Keratinocyte (primary cell): ENCODE measurements at regions not wholly inside any gene's neighbourhood (a gene's known extent, or its start where the extent isn't known, plus 50 kb on each side); places are given as distances from the start of the nearest gene placed in this dataset.

Experiments used
- CTCF ChIP-seq, 3 experiments: IDR thresholded peaks in 1 of 3; conservative IDR thresholded peaks in 1 of 3; optimal IDR thresholded peaks in 1 of 3; 2 replicates in 2 of 3; 3 replicates in 1 of 3; pipeline versions ENCODE3 to v1.5.1; 2011; ENCODE audit warnings: low read length in 3 of 3, mild to moderate bottlenecking in 3 of 3, moderate library complexity in 2 of 3, control low read depth in 1 of 3, inconsistent platforms in 1 of 3; ENCODE audit not compliant: insufficient read depth in 2 of 3; ENCODE audit errors: extremely low read depth in 1 of 3
- EZH2 ChIP-seq: IDR thresholded peaks from one replicate; pipeline ENCODE4 v1.6.1; 2012; ENCODE audit warnings: inconsistent platforms, mild to moderate bottlenecking, low read length, moderate library complexity

- TF ChIP-seq CTCF (optimal IDR thresholded peaks at IDR 0.05 in 1 of 3, IDR thresholded peaks at IDR 0.05 in 1 of 3, conservative IDR thresholded peaks at IDR 0.05 in 1 of 3; ENCODE audit: extremely low read depth in 1 of 3, insufficient read depth in 2 of 3, low read length in 3 of 3) (no peak), EZH2 (no peak)
Observed at GRCh38 chr12:91972896-91973295, 172.8 kb downstream of the BTG1 start.
